ENCODE measurements at regions not wholly inside any gene's neighbourhood (a gene's known extent, or its start where the extent isn't known, plus 50 kb on each side); places are given as distances from the start of the nearest gene placed in this dataset.
"Not testable (repeated sequence)": the region's sequence is repeated elsewhere in the genome, so short reads cannot be mapped to it uniquely, and the experiment has no call there.

GRCh38 chr7:109844362-109844761, 1246.6 kb upstream of the LRRN3 start:
- in situ Hi-C loops (cut with HindIII; ENCODE audit: low sequenced_read_pairs), result no loop called here

GRCh38 chr7:109864230-109864629, 1226.7 kb upstream of the LRRN3 start:
- in situ Hi-C loops (cut with HindIII; ENCODE audit: low sequenced_read_pairs), result no loop called here

- in situ Hi-C loops (cut with HindIII; ENCODE audit: low sequenced_read_pairs), result no loop called here
These were observed 1222.6 kb upstream of the LRRN3 start for GRCh38 chr7:109868215-109868860.

DNA sequence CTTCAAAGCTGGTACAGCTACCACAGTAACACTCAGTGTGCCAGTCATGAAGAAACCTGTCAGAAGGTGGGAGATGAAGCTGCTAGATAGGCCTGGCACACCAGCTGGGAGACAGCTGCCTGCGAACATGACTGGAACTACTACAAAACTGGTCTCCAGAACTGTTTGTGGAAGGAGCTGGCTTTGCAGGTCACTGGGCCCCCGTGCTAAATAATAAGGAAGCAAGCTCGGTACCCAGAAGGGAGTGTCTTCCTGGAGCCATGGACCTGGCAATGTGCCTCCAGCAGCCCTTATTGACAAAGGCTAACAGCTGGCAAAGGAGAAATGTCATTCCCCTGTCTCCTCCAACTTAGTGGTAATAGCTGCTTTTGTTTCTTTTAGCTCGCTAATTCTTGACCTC, 1217.6 kb upstream of the LRRN3 start:
- in situ Hi-C loops (cut with HindIII; ENCODE audit: low sequenced_read_pairs), result no loop called here

DNA sequence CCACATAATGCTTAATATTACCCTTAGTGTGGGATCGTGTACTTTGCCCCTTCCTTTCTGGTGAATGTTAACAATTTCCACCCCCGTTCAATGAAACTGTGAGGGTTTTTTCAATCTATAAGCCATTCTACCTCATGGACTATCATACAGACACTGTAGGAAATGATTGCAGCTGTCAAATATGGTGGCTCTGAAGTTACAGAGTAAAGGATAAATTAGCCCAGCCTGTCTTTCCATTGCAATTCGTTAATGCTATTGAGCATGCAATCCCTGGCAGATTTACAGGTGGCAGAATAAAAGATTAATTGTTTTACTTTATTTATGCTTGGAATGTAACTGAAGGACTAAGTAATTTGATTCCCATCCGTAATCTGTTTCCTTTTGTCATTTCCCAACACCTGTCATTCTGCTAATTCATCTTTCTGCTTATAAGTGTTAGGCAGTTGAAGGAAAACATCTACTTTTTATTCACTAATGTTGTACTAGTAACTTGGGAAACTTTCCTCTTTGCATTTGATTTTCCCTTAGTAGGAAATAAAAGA, 1211.6 kb upstream of the LRRN3 start:
- in situ Hi-C loops (cut with HindIII; ENCODE audit: low sequenced_read_pairs), result no loop called here

DNA sequence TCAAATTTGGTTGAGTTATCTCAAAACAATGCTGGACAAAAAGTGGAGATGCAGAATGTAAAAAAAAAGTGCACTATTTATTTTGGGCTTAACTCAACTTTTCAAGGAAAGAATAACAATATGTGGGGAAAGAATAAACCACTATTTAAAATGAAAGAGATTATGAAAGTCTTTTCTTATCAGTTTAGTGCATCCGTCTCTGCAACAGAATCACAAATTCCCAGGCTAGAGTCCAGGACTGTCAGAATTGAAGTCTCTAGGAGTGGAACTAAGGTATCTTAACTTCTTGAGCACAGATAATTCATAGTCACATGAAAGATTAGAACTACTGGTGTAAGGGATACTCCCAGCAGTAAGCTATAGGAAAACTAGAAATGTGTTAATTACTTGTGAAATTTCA, 1200.3 kb upstream of the LRRN3 start:
- in situ Hi-C loops (cut with HindIII; ENCODE audit: low sequenced_read_pairs), result no loop called here

DNA sequence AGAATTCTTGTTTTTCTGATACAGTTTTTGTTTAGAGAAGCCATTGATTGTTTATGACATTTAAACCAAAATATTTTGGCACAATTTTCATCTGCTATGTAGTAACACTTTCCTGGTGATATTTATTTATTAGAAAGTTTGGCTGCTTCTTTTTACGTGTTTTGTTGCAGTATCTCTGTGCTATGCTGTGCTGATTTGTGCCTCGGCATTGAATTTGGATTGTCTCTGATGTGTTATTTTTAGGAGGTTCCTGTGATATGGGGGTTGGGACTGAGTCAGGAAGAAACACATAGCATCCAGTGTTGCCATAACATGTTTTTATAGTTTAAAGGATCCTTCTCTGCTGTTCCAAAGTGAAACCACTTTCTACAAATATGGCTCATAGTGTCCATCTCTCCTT, 1197.7 kb upstream of the LRRN3 start:
- in situ Hi-C loops (cut with HindIII; ENCODE audit: low sequenced_read_pairs), result no loop called here

DNA sequence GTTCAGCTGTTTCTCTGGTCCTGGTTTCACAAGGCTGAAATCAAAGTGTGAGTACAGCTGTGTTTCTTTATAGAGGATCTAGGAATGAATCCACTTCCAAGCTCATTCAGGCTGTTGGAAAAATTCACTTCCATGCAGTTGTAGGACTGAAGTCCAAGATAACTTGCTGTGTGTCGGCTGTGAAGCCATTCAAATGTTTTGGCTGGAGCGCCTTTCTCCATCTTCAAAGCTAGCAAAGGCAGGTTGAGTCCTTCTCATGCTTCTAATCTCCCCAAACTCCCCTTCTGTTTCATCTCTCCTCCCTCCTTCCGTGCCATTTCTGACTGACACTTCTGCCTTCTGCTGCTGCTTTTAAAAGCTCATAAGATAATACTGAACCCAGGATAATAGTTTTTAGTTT, 1195.4 kb upstream of the LRRN3 start:
- in situ Hi-C loops (cut with HindIII; ENCODE audit: low sequenced_read_pairs), result no loop called here

DNA sequence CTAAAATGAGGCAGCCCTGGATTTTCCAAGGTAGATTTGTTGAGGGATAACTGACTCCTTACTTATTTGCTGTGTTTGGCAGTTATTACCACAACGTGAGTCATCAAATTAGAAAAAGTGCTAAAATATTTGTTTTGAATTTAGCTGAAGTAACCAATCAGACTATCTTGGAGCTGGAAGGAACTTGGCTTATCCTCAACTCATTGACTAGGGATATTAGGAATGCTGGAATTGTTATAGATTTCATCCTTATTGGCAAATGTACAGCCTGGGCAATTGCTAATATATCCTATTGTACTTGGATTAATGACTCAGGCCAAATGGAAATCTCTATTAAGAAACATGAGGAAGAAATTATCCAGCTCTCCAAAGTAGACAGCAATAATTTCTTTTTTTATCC, 1189.0 kb upstream of the LRRN3 start:
- in situ Hi-C loops (cut with HindIII; ENCODE audit: low sequenced_read_pairs), result no loop called here

GRCh38 chr7:109905368-109906065, 1185.4 kb upstream of the LRRN3 start:
- in situ Hi-C loops (cut with HindIII; ENCODE audit: low sequenced_read_pairs), result not testable (repeated sequence)

- in situ Hi-C loops (cut with HindIII; ENCODE audit: low sequenced_read_pairs), result no loop called here
These were observed 1175.3 kb upstream of the LRRN3 start for GRCh38 chr7:109915670-109916069.

- in situ Hi-C loops (cut with HindIII; ENCODE audit: low sequenced_read_pairs), result no loop called here
These were observed 1164.2 kb upstream of the LRRN3 start for GRCh38 chr7:109926738-109927137.

GRCh38 chr7:109930049-109930448, 1160.9 kb upstream of the LRRN3 start:
- in situ Hi-C loops (cut with HindIII; ENCODE audit: low sequenced_read_pairs), result no loop called here

DNA sequence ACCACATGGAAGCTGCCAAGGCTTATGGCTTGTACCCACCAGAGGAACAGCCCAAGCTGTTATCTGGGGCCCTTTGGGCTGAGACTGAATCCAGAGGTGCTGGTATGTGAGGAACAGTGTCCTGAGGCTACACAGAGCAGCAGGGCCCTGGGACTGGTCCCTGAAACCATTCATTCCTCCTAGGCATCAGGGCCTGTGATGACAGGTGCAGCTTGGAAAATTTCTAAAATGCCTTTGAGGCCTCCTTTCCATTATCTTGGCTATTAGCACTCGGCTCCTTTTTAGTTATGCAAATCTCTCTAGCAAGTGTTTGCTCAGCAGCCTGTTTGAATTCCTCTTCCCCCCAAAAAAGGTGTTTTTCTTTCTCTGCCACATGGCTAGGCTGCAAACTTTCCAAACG, 1151.7 kb upstream of the LRRN3 start:
- in situ Hi-C loops (cut with HindIII; ENCODE audit: low sequenced_read_pairs), result no loop called here

DNA sequence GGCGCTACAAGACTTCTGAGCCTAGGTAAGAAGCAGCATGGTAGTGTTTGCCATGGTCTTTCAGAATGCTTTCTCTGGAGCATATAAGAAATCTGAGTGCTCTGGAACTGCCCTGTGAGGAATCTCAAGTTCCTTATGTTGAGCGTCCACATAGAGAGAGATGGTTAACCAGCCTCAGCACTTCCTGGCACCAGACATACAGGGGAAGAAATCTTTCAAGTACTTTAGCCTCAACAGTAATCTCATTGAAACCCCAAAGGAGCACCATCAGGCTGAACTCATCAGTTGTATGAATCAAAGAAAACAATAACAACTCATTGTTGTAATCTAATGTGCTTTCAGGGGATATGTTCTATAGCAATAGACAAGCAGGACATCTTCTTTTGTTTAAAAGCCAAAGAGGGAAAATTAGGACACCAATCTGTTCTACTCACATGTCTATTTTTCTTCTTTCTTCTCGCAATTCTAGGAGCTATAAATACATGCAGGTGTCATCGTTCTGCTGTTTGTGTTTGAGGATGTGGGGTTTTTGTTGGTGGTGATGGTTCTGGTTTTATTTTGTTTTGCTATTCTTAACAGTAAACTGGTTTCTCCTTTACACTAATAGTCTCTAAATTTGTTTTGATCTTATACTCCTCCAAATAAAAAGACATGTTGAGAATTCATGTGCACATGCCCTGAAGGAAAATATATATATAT, 1145.0 kb upstream of the LRRN3 start:
- in situ Hi-C loops (cut with HindIII; ENCODE audit: low sequenced_read_pairs), result no loop called here

DNA sequence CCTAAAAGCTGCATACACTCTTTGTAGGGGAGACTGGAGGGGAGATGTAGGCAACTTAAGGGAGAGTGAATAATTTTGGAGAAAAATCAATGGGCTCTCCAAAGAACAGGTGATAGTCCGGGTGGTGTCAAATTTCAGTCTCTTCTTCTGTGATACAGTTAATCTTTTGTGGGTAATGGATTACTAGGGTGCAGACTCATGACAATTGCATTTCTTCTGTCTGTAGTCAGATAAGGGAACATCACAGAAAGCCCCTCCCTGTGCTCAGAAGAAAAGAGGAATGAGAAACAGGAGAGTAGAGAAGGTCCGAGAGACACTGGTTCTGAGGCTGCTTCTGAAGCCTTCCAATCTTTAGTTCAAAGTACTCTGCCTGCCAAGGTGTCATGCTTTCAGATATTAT, 1140.7 kb upstream of the LRRN3 start:
- in situ Hi-C loops (cut with HindIII; ENCODE audit: low sequenced_read_pairs), result no loop called here

DNA sequence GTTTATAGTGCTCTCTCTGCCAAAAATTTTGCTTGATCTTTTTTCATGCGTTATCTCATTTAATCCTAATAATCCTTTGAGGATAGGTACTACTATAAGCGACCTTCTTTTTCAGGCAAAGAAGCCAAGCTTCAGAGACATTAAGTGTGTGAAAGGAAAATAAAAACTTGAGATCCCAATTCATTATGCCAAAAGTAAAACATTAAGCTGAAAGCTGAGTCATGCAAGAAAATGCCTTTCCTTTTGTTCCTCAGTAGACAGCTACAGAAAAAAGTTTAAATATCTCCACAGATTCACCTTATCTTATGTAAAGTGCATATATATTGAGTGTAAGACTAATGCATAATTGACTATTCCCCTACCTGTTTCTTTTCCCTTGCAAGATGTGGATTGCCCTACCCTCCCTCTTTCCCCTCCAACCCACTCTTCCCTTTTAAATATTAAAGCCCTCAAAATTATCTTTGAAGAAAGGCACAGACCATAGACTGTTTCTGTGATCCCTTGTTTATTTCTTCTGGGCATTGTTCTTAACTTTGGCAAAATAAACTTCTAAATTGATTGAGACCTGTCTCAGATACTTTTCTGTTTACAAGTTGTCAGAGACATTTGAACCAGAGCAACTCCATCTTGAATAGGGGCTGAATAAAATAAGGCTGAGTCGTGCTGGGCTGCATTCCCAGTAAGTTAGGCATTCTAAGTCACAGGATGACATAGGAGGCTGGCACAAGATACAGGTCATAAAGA, 1139.9 kb upstream of the LRRN3 start:
- in situ Hi-C loops (cut with HindIII; ENCODE audit: low sequenced_read_pairs), result no loop called here

DNA sequence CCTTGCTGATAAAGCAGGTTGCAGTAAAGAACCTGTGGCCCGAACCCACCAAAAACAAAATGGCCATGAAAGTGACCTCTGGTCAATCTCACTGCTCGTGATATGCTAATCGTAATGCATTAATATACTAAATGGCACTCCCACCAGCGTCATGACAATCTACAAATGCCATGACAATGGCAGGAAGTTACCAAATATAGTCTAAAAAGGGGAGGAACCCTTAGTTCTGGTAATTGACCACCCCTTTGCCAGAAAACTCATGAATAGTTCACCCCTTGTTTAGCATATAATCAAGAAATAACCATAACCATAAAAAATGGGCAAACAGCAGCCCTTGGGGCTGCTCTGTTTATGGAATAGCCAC, 1139.4 kb upstream of the LRRN3 start:
- in situ Hi-C loops (cut with HindIII; ENCODE audit: low sequenced_read_pairs), result no loop called here

GRCh38 chr7:109955986-109956385, 1134.9 kb upstream of the LRRN3 start:
- in situ Hi-C loops (cut with HindIII; ENCODE audit: low sequenced_read_pairs), result no loop called here

GRCh38 chr7:109956916-109957315, 1134.0 kb upstream of the LRRN3 start:
- in situ Hi-C loops (cut with HindIII; ENCODE audit: low sequenced_read_pairs), result no loop called here

DNA sequence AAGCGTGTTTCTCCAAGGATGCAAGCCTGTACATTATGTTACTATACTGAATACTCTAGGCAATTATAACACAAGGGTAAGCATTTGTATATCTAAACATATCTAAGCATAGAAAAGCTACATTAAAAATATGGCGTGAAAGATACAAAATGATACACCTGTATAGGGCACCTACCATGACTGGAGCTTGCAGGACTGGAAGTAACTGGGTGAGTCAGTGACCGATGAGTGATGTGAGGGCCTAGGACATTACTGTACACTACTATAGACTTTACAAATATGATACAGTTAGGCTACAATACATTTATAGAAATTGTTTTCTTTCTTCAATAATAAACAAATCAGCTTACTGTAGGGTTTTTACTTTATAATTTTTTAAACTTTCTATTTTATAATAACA, 1127.2 kb upstream of the LRRN3 start:
- in situ Hi-C loops (cut with HindIII; ENCODE audit: low sequenced_read_pairs), result no loop called here

All from endothelial cell of hepatic sinusoid (primary cell).